GM18526 (cell line): ENCODE measurements at regions not wholly inside any gene's neighbourhood (a gene's known extent, or its start where the extent isn't known, plus 50 kb on each side); places are given as distances from the start of the nearest gene placed in this dataset.

Experiments used
- POLR2A ChIP-seq: IDR thresholded peaks from 3 replicates; pipeline ENCODE4 v1.6.1; 2011; ENCODE audit not compliant: insufficient read length; ENCODE audit errors: extremely low read depth

DNA sequence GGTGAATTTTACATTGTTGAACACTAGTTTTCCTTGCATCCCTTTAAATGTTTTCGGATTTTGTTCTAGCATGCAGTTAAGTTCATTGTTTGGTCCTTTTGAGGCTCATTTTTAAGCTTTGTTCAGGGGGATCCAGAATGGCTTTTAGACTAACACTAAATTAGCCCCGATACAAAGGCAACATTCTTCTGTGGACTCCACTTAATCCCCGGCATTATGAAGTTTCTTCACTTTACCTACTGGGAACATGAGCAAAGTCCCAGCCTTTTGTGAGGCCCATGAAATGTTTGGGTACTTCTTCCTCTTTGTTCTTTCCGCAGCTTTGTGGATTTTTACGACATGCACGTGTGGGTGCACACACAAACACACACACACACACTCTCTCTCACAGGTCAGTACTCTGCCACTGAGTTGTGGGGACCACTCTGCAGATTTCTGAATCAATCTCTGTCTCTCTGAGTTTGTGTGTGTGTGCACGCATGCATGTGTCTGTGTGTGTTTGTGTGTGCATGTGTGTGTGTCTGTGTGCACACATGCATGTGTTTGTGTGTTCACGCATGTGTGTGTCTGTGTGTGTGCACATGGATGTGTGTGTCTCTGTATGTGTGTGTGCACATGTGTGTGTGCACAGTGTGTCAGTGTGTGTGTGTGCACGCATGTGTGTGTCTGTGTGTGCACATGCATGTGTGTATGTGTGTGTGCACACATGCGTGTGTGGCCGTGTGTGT is 240.4 kb upstream of the TNRC6C start:
- no peak for TF ChIP-seq POLR2A

DNA sequence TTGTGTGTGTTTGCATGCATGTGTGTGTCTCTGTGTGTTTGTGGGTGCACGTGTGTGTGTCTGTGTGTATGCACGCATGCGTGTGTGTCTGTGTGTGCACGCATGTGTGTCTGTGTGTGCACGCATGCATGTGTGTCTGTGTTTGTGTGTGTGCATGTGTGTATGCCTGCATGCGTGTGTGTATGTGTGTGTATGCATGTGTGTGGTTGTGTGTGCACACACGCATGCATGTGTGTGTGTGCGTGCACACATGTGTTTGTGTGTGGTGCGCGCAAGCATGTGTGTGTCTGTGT is 239.9 kb upstream of the TNRC6C start:
- no peak for TF ChIP-seq POLR2A

DNA sequence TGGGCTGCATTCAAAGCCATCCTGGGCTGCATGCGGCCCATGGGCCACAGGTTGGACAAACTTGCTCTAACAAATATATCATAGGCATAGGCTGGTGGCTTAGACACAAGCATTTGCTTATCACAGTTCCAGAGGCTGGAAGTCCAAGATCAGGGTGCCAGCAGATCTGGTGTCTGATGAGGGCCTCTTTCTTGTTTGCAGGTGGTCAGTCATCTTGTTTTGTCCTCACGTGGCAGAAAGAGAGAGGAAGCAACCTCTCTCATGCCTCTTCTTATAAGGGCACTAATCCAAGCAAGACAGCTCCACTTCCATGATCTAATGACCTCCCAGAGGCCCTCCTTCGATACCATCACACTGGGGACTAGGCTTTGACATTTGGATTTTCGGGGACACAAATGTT is 238.7 kb upstream of the TNRC6C start:
- TF ChIP-seq POLR2A, result no peak

DNA sequence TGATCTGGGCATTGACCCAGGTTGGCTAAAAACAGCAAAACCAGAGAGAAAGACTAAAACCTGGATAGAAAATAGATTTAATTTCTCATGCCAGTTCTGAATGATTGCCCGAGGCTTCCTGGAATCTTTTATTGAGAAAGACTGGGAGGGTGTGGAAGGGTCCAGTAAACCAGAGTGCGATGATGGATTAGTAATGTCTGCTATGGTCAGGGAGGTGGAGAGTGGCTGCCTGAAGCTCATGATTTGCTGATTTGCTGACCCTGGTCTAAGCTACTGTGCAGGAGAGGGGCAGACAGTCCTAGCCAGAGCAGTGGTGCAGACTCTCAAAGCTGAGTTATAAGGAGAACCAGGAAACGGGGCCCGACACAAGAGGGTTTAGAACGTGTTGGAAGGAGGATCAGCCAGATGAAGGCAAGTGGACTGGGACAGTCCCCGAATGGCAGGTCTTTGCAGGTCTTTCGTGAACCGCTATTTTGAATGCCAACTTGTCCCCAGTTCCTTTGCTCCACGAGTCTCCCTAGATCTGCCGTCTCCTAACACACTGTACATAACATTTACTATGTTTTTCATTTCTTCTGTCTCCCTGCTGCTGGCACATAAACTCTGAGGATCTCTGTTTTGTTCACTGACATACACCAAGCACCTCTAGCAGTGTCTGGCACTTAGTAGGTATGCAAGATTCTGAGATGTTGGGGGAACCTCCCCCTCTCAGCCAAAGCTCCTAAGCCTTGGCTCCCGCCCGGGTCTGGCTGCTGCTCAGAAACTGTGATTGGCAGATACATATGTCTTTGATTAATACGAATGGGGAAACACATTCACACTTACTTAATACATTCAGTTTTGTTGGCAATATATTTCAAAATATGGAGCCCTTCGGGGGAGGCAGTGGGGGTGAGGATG is 237.3 kb upstream of the TNRC6C start:
- no peak for TF ChIP-seq POLR2A

GRCh38 chr17:77721846-77722160 is 236.7 kb upstream of the TNRC6C start:
- no peak for TF ChIP-seq POLR2A

- TF ChIP-seq POLR2A, result no peak
Observed at GRCh38 chr17:77722366-77722765, 236.1 kb upstream of the TNRC6C start.

DNA sequence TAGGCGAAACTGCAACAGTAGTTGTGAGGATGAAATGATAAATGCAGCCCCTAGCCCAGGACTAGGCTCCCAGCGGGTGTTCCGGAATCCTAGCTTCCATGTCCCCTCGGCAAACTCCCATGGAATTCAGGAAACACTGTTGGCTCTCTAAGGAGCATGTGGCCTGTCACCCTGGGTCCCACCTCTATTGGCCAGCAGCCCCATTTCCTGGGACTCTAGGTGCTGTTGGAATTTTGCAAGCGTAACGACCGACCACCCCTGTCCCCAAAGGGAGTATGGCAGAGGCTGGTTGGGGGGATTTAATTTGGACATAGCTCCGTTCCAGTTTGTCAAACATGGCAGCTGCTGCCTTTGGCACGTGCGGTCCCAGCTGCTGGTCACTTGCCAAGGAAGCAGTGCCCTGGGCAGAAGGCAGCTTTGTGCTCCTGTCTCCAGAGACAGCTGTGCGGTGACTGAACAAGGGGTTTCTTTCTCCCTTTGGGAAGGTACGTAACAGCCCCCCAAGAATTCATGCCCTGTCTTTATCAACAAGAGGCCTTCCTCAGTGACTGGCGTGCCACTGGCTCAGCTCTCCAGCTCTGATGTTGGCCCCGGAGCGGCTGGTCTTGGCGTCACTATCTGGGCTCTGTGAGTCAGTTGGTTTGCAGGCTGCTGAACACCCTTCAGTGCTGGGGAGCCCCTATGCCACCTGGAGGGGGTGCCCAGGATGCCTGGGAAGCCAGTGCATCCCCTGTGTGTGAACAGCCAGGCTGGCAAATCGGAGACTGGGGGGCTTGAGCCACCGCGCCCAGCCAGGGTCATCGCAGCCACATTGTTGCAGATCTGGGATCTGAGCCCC is 235.2 kb upstream of the TNRC6C start:
- no peak for TF ChIP-seq POLR2A

GRCh38 chr17:77723909-77724875 is 234.3 kb upstream of the TNRC6C start:
- TF ChIP-seq POLR2A, result no peak

DNA sequence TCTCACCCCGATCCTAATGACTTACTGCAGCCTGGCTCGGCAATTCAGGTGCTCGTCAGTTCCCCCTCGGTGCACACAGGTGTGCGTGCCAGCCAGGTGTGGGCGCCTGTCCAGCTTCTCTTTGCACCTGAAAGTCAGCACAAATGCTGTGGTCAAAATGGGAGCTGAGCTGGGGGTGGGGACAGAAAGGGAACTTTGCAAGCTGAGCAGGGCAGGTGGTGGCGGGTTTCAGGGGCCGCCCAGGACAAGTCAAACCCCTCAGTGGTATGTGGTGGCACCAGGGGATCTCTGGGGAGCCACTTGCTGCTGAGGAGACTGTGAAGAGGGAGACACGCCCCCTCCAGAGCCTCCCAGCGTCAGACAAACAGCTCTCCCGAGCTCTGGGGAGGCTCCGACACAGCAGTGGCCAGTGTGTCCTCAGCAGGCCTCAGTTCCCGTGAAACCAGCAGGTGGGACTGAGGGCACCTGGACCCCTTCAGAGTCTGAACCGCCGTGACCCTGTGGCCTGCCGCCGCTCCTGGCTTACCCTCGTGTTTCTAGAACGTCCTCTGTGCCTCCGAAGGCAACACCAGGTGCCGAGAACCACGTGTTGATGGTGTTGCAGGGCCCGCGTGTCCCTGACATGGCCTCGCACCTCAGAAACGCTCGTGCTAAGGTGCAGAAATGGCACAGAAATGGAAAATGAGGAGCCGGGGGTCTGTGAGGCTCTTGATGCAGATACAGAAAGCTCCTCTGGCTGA is 233.5 kb upstream of the TNRC6C start:
- no peak for TF ChIP-seq POLR2A

DNA sequence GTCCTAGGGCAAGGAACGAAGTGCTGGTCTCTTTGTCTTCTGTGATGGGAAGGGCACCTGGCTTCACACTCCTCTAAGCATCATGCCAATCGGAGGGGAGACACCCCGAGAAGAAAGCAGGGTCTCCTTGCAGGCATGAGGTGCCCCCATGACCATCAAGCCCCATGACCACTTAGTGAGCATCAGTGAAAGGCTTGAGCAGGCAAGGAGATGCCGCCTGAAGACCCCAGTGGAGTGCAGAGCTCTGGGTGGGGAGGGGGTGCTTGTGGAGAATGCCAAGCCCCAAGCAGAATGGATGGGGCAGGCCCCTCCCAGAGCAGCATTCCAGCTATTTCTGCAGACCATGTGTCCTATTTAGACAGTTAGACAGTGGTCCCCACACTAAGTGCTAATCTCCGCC is 232.7 kb upstream of the TNRC6C start:
- TF ChIP-seq POLR2A, result no peak

- TF ChIP-seq POLR2A, result no peak
Observed at GRCh38 chr17:77726549-77727006, 231.9 kb upstream of the TNRC6C start.

GRCh38 chr17:77727037-77727615 is 231.4 kb upstream of the TNRC6C start:
- TF ChIP-seq POLR2A, result no peak

GRCh38 chr17:77728474-77728795 is 230.1 kb upstream of the TNRC6C start:
- TF ChIP-seq POLR2A, result no peak

GRCh38 chr17:77728871-77729270 is 229.6 kb upstream of the TNRC6C start:
- TF ChIP-seq POLR2A, result no peak
